Fibroblast of lung (primary cell): ENCODE measurements at regions not wholly inside any gene's neighbourhood (a gene's known extent, or its start where the extent isn't known, plus 50 kb on each side); places are given as distances from the start of the nearest gene placed in this dataset.
A peak's percentile ranks its signal among the peaks of the same experiment; 100 is the strongest.

Experiments
- DNase-seq, 2 donors: peaks; one replicate each; pipeline versions ENCODE4 v3.0.0 to v3.0.0-alpha.2; 2010; ENCODE audit warnings: low read depth in 2 of 2
- H2AFZ ChIP-seq: 2 replicates; pipeline ENCODE4 v1.5.1; 2012; ENCODE audit warnings: low read length, control low read depth, inconsistent platforms
- H3K27ac ChIP-seq: 2 replicates; pipeline ENCODE4 v1.5.1; 2011; ENCODE audit warnings: low read length, control low read depth; ENCODE audit not compliant: insufficient read depth
- H3K27me3 ChIP-seq: 2 replicates; pipeline ENCODE4 v1.5.1; 2011; ENCODE audit warnings: mild to moderate bottlenecking, low read length; ENCODE audit not compliant: control insufficient read depth, insufficient read depth
- H3K36me3 ChIP-seq: 2 replicates; pipeline ENCODE4 v1.5.1; 2011; ENCODE audit warnings: low read length; ENCODE audit not compliant: control insufficient read depth, insufficient read depth
- H3K4me1 ChIP-seq: 2 replicates; pipeline ENCODE4 v1.5.1; 2011; ENCODE audit warnings: low read length; ENCODE audit not compliant: control insufficient read depth, insufficient read depth; ENCODE audit errors: extremely low read depth
- H3K4me2 ChIP-seq: 2 replicates; pipeline ENCODE4 v1.5.1; 2011; ENCODE audit warnings: low read length, control low read depth; ENCODE audit not compliant: insufficient read depth; ENCODE audit errors: extremely low read depth
- H3K4me3 ChIP-seq, 4 experiments: fragments of 200-600 bp in 1 of 4; sonication (generic) in 1 of 4; replicated peaks in 1 of 4; 2 replicates each; pipeline ENCODE4 v1.5.1; 2011 to 2016; ENCODE audit warnings: low read length in 4 of 4, low read depth in 3 of 4, mild to moderate bottlenecking in 3 of 4, control low read depth in 2 of 4, inconsistent platforms in 1 of 4, mixed read lengths in 1 of 4; ENCODE audit not compliant: insufficient read depth in 1 of 4; ENCODE audit errors: control extremely low read depth in 1 of 4
- H3K79me2 ChIP-seq: 2 replicates; pipeline ENCODE4 v1.5.1; 2012; ENCODE audit warnings: mild to moderate bottlenecking, low read length, inconsistent platforms; ENCODE audit not compliant: control insufficient read depth, insufficient read depth
- H3K9ac ChIP-seq: 2 replicates; pipeline ENCODE4 v1.5.1; 2011; ENCODE audit warnings: mild to moderate bottlenecking, low read length, control low read depth; ENCODE audit not compliant: insufficient read depth
- H3K9me3 ChIP-seq: 2 replicates; pipeline ENCODE4 v1.5.1; 2012; ENCODE audit warnings: low read depth, low read length; ENCODE audit not compliant: control insufficient read depth, insufficient read depth
- H4K20me1 ChIP-seq: 2 replicates; pipeline ENCODE4 v1.5.1; 2011; ENCODE audit warnings: low read length; ENCODE audit not compliant: control insufficient read depth, insufficient read depth; ENCODE audit errors: extremely low read depth
- EZH2 ChIP-seq: IDR thresholded peaks from 2 replicates; pipeline ENCODE4 v1.5.1; 2012; ENCODE audit warnings: low read length, control low read depth, mild to moderate bottlenecking; ENCODE audit errors: missing control alignments
- TF ChIP-seq, protein P1 (sequence below), 2 donors: IDR thresholded peaks in 1 of 2; conservative IDR thresholded peaks in 1 of 2; 1 replicate in 1 of 2; 2 replicates in 1 of 2; pipeline ENCODE4 v1.5.1; 2011 to 2012; ENCODE audit warnings: low read length in 2 of 2, control low read depth in 1 of 2, inconsistent platforms in 1 of 2, low read depth in 1 of 2, mild to moderate bottlenecking in 1 of 2

DNA sequence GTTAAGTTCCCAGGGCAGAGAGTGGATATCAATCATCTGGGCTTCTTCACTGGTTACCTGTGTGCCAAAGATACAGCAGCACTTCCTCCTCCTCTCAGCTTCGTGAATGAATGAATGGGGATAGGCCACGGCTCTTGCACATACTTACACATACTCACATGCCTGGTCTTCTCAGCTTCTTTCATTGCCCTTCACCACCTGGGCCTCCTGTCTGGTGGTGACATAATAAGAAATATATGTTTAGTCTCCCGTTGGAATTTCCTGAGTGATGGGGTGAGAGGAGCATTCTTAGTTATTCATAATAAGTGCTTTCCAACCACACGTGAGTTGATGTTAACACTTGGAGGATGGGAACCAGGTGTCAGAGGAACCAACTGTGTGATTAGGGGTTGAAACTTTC is 268.1 kb upstream of the RMST start:
- no peak for TF ChIP-seq EZH2
- TF ChIP-seq, protein P1, sequence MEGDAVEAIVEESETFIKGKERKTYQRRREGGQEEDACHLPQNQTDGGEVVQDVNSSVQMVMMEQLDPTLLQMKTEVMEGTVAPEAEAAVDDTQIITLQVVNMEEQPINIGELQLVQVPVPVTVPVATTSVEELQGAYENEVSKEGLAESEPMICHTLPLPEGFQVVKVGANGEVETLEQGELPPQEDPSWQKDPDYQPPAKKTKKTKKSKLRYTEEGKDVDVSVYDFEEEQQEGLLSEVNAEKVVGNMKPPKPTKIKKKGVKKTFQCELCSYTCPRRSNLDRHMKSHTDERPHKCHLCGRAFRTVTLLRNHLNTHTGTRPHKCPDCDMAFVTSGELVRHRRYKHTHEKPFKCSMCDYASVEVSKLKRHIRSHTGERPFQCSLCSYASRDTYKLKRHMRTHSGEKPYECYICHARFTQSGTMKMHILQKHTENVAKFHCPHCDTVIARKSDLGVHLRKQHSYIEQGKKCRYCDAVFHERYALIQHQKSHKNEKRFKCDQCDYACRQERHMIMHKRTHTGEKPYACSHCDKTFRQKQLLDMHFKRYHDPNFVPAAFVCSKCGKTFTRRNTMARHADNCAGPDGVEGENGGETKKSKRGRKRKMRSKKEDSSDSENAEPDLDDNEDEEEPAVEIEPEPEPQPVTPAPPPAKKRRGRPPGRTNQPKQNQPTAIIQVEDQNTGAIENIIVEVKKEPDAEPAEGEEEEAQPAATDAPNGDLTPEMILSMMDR (conservative IDR thresholded peaks at IDR 0.05 in 1 of 2, IDR thresholded peaks at IDR 0.05 in 1 of 2; ENCODE audit: low read depth in 1 of 2, low read length in 2 of 2): no peak

DNA sequence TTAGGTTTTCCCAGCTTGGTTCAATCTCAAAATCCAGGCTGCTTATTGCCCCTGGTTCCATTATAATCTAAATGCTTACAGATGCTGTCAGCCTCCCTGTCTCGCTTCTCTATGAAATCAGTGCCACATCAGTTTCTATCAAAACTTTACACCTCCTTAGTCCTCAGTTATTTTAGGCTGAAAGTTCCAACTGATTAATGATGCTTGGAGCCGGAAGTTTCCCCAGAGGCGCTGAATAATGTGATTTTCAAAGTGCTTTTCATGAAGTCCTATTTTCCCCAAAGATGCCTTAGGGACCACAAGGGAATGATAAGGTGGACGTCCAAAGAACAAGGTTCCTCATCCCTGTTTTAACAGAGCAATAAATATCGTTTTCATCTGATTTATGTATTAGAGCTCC is 262.4 kb upstream of the RMST start:
- no peaks in the 10 kb centered on the region for H4K20me1 ChIP-seq
- H3K36me3 ChIP-seq: no peaks in the 10 kb centered on the region
- no peaks in the 10 kb centered on the region for H3K79me2 ChIP-seq
- no peaks in the 10 kb centered on the region for H3K4me1 ChIP-seq
- no peak overlapping the region for H3K27ac ChIP-seq
- H3K9me3 ChIP-seq: no peaks in the 10 kb centered on the region
- no peak for DNase-seq
- TF ChIP-seq, protein P1 (conservative IDR thresholded peaks at IDR 0.05 in 1 of 2, IDR thresholded peaks at IDR 0.05 in 1 of 2; ENCODE audit: low read depth in 1 of 2, low read length in 2 of 2): no peak
- no peak for TF ChIP-seq EZH2
- H3K4me3 ChIP-seq: no peak overlapping the region
- no peak overlapping the region for H2AFZ ChIP-seq
- no peaks in the 10 kb centered on the region for H3K27me3 ChIP-seq
- no peak overlapping the region for H3K4me2 ChIP-seq
- H3K9ac ChIP-seq: no peak overlapping the region

More for the DNA sequence above, 268.1 kb upstream of the RMST start:
- H4K20me1 ChIP-seq: no peaks in the 10 kb centered on the region
- H3K4me2 ChIP-seq: no peak overlapping the region
- H3K9ac ChIP-seq: no peak overlapping the region
- no peaks in the 10 kb centered on the region for H3K36me3 ChIP-seq
- H3K79me2 ChIP-seq: no peaks in the 10 kb centered on the region
- peak in 1 of 2 donors; percentile 27 for DNase-seq
- H3K4me3 ChIP-seq: no peak overlapping the region
- H3K4me1 ChIP-seq: no peaks in the 10 kb centered on the region
- no peak overlapping the region for H2AFZ ChIP-seq
- no peak overlapping the region for H3K27ac ChIP-seq
- no peaks in the 10 kb centered on the region for H3K9me3 ChIP-seq
- no peaks in the 10 kb centered on the region for H3K27me3 ChIP-seq

DNA sequence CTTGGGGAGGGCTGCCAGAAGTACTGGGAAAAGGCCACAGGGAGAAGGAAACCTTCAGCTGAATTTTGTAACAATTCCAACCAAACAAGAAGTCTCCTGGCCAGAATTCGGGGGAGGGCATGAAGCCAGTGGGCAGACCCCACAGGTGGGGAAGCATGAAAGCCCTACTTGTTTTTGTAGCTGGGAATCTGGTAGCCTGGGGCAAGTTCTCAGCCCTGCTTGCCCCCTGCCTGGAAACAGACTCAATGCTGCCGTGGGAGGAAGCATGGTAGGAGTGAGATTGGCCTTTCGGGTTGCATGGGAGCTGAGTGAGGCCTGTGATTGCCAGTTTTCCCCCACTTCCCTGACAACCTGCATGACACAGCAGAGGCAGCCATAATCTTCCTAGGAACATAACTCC is 259.2 kb upstream of the RMST start:
- Histone ChIP-seq H2AFZ (no peak overlapping the region), H3K36me3 (no peaks in the 10 kb centered on the region), H3K9ac (no peak overlapping the region), H3K4me1 (no peaks in the 10 kb centered on the region), H3K9me3 (no peaks in the 10 kb centered on the region), H3K79me2 (no peaks in the 10 kb centered on the region), H3K27ac (no peak overlapping the region), H3K4me3 (no peak overlapping the region), H3K4me2 (no peak overlapping the region), H3K27me3 (no peaks in the 10 kb centered on the region), H4K20me1 (no peaks in the 10 kb centered on the region)
- DNase-seq: no peak
- no peak for TF ChIP-seq EZH2
- TF ChIP-seq, protein P1 (conservative IDR thresholded peaks at IDR 0.05 in 1 of 2, IDR thresholded peaks at IDR 0.05 in 1 of 2; ENCODE audit: low read depth in 1 of 2, low read length in 2 of 2): no peak
